H1 (cell line): ENCODE measurements at regions not wholly inside any gene's neighbourhood (a gene's known extent, or its start where the extent isn't known, plus 50 kb on each side); places are given as distances from the start of the nearest gene placed in this dataset.

ENCODE experiments used
- CTCF ChIA-PET: fragments of 300-600 bp; sonication (Branson Sonifier 250); formaldehyde crosslinking; loops from one replicate; lab custom pipeline; 2021; ENCODE audit not compliant: partially characterized antibody; lab: Charles Lee
- POLR2A ChIA-PET: fragments of 300-600 bp; sonication (Branson Sonifier 250); formaldehyde crosslinking; loops from one replicate; lab custom pipeline; 2021; ENCODE audit warnings: inconsistent platforms; ENCODE audit not compliant: partially characterized antibody; lab: Charles Lee
- DNase-seq, 2 experiments: peaks; one replicate each; pipeline versions ENCODE4 v3.0.0 to v3.0.0-alpha.2; 2010 to 2022; ENCODE audit warnings: low spot score in 2 of 2, low read depth in 1 of 2, mixed read lengths in 1 of 2
- FAIRE-seq: peaks from 2 replicates; lab custom pipeline; 2011; peaks lifted over from hg19 to GRCh38; lab: Jason Lieb, UNC
- H2AFZ ChIP-seq: 2 replicates; pipeline ENCODE4 v1.8.1; 2012; ENCODE audit warnings: low read length, inconsistent platforms
- H2AK5ac ChIP-seq: 2 replicates; pipeline ENCODE4 v1.6.1; 2013; ENCODE audit warnings: low read depth, low read length
- H2BK120ac ChIP-seq: replicated peaks from 2 replicates; pipeline ENCODE3; 2013; ENCODE audit warnings: low read depth, low read length, inconsistent platforms
- H2BK12ac ChIP-seq: 2 replicates; pipeline ENCODE4 v1.6.1; 2013; ENCODE audit warnings: low read depth, low read length
- H2BK15ac ChIP-seq: 2 replicates; pipeline ENCODE4 v1.6.1; 2013; ENCODE audit warnings: low read length
- H2BK20ac ChIP-seq: 2 replicates; pipeline ENCODE4 v1.6.1; 2013; ENCODE audit warnings: low read length
- H2BK5ac ChIP-seq: 2 replicates; pipeline ENCODE4 v1.6.1; 2013; ENCODE audit warnings: low read depth, low read length
- H3K14ac ChIP-seq: 2 replicates; pipeline ENCODE4 v1.6.1; 2013; ENCODE audit warnings: inconsistent platforms; ENCODE audit not compliant: insufficient read length
- H3K18ac ChIP-seq: 2 replicates; pipeline ENCODE4 v1.6.1; 2013; ENCODE audit warnings: low read length; ENCODE audit errors: extremely low read depth
- H3K23ac ChIP-seq: 2 replicates; pipeline ENCODE4 v1.6.1; 2013; ENCODE audit warnings: inconsistent platforms; ENCODE audit not compliant: insufficient read length
- H3K23me2 ChIP-seq: 2 replicates; pipeline ENCODE4 v1.6.1; 2013; ENCODE audit warnings: low read depth, low read length
- H3K27ac ChIP-seq: 2 replicates; pipeline ENCODE4 v1.6.1; 2011; ENCODE audit warnings: low read depth, low read length, inconsistent platforms
- H3K27me3 ChIP-seq, 4 experiments: replicated peaks in 1 of 4; 1 replicate in 1 of 4; 2 replicates in 3 of 4; pipeline versions ENCODE4 v1.6.1 to v1.8.1; 2011 to 2013; ENCODE audit warnings: low read length in 3 of 4, mild to moderate bottlenecking in 3 of 4, inconsistent platforms in 2 of 4, mixed read lengths in 2 of 4, moderate library complexity in 1 of 4; ENCODE audit not compliant: control insufficient read depth in 3 of 4, insufficient read depth in 3 of 4; ENCODE audit errors: extremely low read depth in 1 of 4
- H3K36me3 ChIP-seq, 4 experiments: 2 replicates each; pipeline versions ENCODE4 v1.6.1 to v1.8.1; 2011 to 2013; ENCODE audit warnings: mild to moderate bottlenecking in 4 of 4, low read length in 3 of 4, moderate library complexity in 2 of 4, control low read depth in 1 of 4, inconsistent platforms in 1 of 4; ENCODE audit not compliant: insufficient read depth in 4 of 4, control insufficient read depth in 2 of 4
- H3K4ac ChIP-seq: replicated peaks from 2 replicates; pipeline ENCODE3; 2013; ENCODE audit warnings: low read length, low read depth, mixed read lengths, inconsistent platforms; ENCODE audit not compliant: insufficient read length
- H3K4me1 ChIP-seq, 4 experiments: replicated peaks in 1 of 4; 1 replicate in 1 of 4; 2 replicates in 3 of 4; pipeline versions ENCODE4 v1.6.1 to v1.8.1; 2011 to 2013; ENCODE audit warnings: low read length in 3 of 4, inconsistent platforms in 2 of 4, mixed read lengths in 1 of 4; ENCODE audit not compliant: insufficient read depth in 4 of 4, control insufficient read depth in 3 of 4
- H3K4me2 ChIP-seq, 2 experiments: 2 replicates each; pipeline versions ENCODE4 v1.6.1 to v1.8.1; 2011 to 2013; ENCODE audit warnings: low read depth in 2 of 2, low read length in 2 of 2, control low read depth in 1 of 2, inconsistent platforms in 1 of 2, mild to moderate bottlenecking in 1 of 2; ENCODE audit not compliant: insufficient read depth in 1 of 2
- H3K4me3 ChIP-seq, 4 experiments: fragments of 200-600, 300-600 bp in 1 of 4; sonication (generic), shearing (Covaris generic), sonication (Bioruptor Twin) in 1 of 4; 2 replicates each; pipeline versions ENCODE4 v1.5.1 to v1.8.1; 2011 to 2016; ENCODE audit warnings: low read length in 4 of 4, low read depth in 3 of 4, control low read depth in 2 of 4, inconsistent platforms in 2 of 4, mild to moderate bottlenecking in 2 of 4, mixed read lengths in 1 of 4, moderate library complexity in 1 of 4; ENCODE audit not compliant: insufficient read depth in 2 of 4; ENCODE audit errors: extremely low read depth in 1 of 4
- H3K56ac ChIP-seq: replicated peaks from 2 replicates; pipeline ENCODE3; 2013; ENCODE audit warnings: low read depth, mild to moderate bottlenecking, mixed read lengths, low read length, inconsistent platforms; ENCODE audit not compliant: insufficient read length
- H3K79me1 ChIP-seq: 2 replicates; pipeline ENCODE4 v1.6.1; 2013; ENCODE audit warnings: low read depth, low read length, control low read depth
- H3K79me2 ChIP-seq, 2 experiments: 2 replicates each; pipeline versions ENCODE4 v1.6.1 to v1.8.1; 2012 to 2013; ENCODE audit warnings: low read length in 2 of 2, mild to moderate bottlenecking in 2 of 2, inconsistent platforms in 1 of 2; ENCODE audit not compliant: insufficient read depth in 2 of 2, control insufficient read depth in 1 of 2
- H3K9ac ChIP-seq, 4 experiments: replicated peaks in 1 of 4; 1 replicate in 1 of 4; 2 replicates in 3 of 4; pipeline versions ENCODE4 v1.6.1 to v1.8.1; 2011 to 2013; ENCODE audit warnings: low read depth in 3 of 4, low read length in 3 of 4, control low read depth in 2 of 4, mild to moderate bottlenecking in 2 of 4, moderate library complexity in 2 of 4, inconsistent platforms in 1 of 4; ENCODE audit errors: extremely low read depth in 1 of 4
- H3K9me3 ChIP-seq, 2 experiments: 2 replicates each; pipeline versions ENCODE4 v1.6.1 to v1.8.1; 2012 to 2013; ENCODE audit warnings: mild to moderate bottlenecking in 2 of 2, moderate library complexity in 2 of 2, control low read depth in 1 of 2, inconsistent platforms in 1 of 2, low read depth in 1 of 2, low read length in 1 of 2, mixed read lengths in 1 of 2; ENCODE audit not compliant: insufficient read depth in 2 of 2
- H4K20me1 ChIP-seq, 2 experiments: replicated peaks in 1 of 2; 2 replicates each; pipeline versions ENCODE3 to v1.8.1; 2011 to 2013; ENCODE audit warnings: inconsistent platforms in 2 of 2, low read length in 2 of 2, mild to moderate bottlenecking in 1 of 2; ENCODE audit not compliant: insufficient read depth in 2 of 2, control insufficient read depth in 1 of 2
- H4K5ac ChIP-seq: 2 replicates; pipeline ENCODE4 v1.6.1; 2013; ENCODE audit warnings: low read length, low read depth, mixed read lengths, inconsistent platforms; ENCODE audit not compliant: insufficient read length
- H4K8ac ChIP-seq: 2 replicates; pipeline ENCODE4 v1.8.0; 2013; ENCODE audit warnings: mild to moderate bottlenecking, moderate library complexity, low read length, inconsistent platforms; ENCODE audit not compliant: insufficient read depth; ENCODE audit errors: extremely low read depth
- H4K91ac ChIP-seq: replicated peaks from 2 replicates; pipeline ENCODE3; 2013; ENCODE audit warnings: low read length, mixed read lengths, inconsistent platforms; ENCODE audit not compliant: insufficient read length
- CEBPB ChIP-seq: IDR thresholded peaks from 2 replicates; pipeline ENCODE4 v1.6.1; 2012; ENCODE audit warnings: low read depth, low read length
- KDM1A ChIP-seq: fragments of 200-600, 300-600 bp; sonication (generic); IDR thresholded peaks from 2 replicates; pipeline ENCODE4 v1.7.1; 2016; ENCODE audit warnings: mild to moderate bottlenecking, low read length, borderline replicate concordance
- MAFK ChIP-seq: IDR thresholded peaks from 2 replicates; pipeline ENCODE4 v1.6.1; 2012; ENCODE audit warnings: low read depth, mild to moderate bottlenecking, improper control_type of control experiment, low read length
- SP4 ChIP-seq: IDR thresholded peaks from 2 replicates; pipeline ENCODE4 v1.6.1; 2012; ENCODE audit warnings: low read length, inconsistent platforms
- TEAD4 ChIP-seq: IDR thresholded peaks from 2 replicates; pipeline ENCODE4 v1.6.1; 2012; ENCODE audit warnings: low read depth, low read length, inconsistent platforms, mixed read lengths
- ZNF274 ChIP-seq: IDR thresholded peaks from 2 replicates; pipeline ENCODE4 v1.7.0; 2012; ENCODE audit warnings: low read length, borderline replicate concordance; ENCODE audit errors: extremely low read depth
- WGBS, 2 experiments: shearing (Covaris generic) in 1 of 2; methylation state at CpG; one replicate each; pipeline versions ENCODE4 v1.1.6 to v1.1.7; 2013 to 2015; ENCODE audit warnings: low lambda C conversion rate in 2 of 2, mixed read lengths in 2 of 2, inconsistent platforms in 1 of 2, low coverage in 1 of 2, missing lambda C conversion rate in 1 of 2; ENCODE audit not compliant: insufficient replicate concordance in 2 of 2, insufficient coverage in 1 of 2, insufficient read length in 1 of 2; ENCODE audit errors: extremely low coverage in 1 of 2, missing lambda C conversion rate in 1 of 2; 5-methylcytosine and 5-hydroxymethylcytosine counted together

GRCh38 chr15:53841651-53842050, 82.2 kb upstream of the WDR72 start:
- Histone ChIP-seq H3K27ac (no peak overlapping the region), H3K4me1 (no peaks in the 10 kb centered on the region), H4K5ac (no peak overlapping the region), H4K91ac (no peak overlapping the region), H2BK15ac (no peak overlapping the region), H2BK20ac (no peak overlapping the region), H3K79me1 (no peaks in the 10 kb centered on the region), H3K9ac (no peak overlapping the region), H3K23me2 (no peaks in the 10 kb centered on the region), H3K36me3 (no peaks in the 10 kb centered on the region), H3K18ac (no peak overlapping the region), H3K14ac (no peak overlapping the region), H2AFZ (no peak overlapping the region), H2BK12ac (no peak overlapping the region), H3K23ac (no peak overlapping the region), H3K79me2 (no peaks in the 10 kb centered on the region), H4K8ac (no peak overlapping the region), H3K9me3 (no peaks in the 10 kb centered on the region; a peak in 1 of 4 replicates), H3K4me3 (no peak overlapping the region), H2BK5ac (no peak overlapping the region), H3K27me3 (no peaks in the 10 kb centered on the region), H2AK5ac (no peak overlapping the region), H4K20me1 (no peaks in the 10 kb centered on the region), H3K4me2 (no peak overlapping the region), H3K4ac (no peak overlapping the region), H2BK120ac (no peak overlapping the region), H3K56ac (no peak overlapping the region)
- no peak for FAIRE-seq
- DNase-seq: no peak
- 0% methylated on average over 1 of the region's 1 CpG; no CpG with 5 or more reads in 1 of the 2 experiments for WGBS, 2 experiments
- CTCF ChIA-PET: interaction anchor here (1.3 kb wide), 1 partner anchor 9 kb away, joined by 4 read pairs; no protein-coding TSS in a partner anchor
- TF ChIP-seq SP4 (no peak), ZNF274 (no peak), KDM1A (no peak), CEBPB (no peak), TEAD4 (no peak), MAFK (no peak)
- POLR2A ChIA-PET: no interaction called here
